Pons (tissue), 1 donor: ENCODE measurements at regions not wholly inside any gene's neighbourhood (a gene's known extent, or its start where the extent isn't known, plus 50 kb on each side); places are given as distances from the start of the nearest gene placed in this dataset.
"Not testable (repeated sequence)": the region's sequence is repeated elsewhere in the genome, so short reads cannot be mapped to it uniquely, and the experiment has no call there.

ENCODE experiments used
- DNase-seq: peaks from one replicate; pipeline ENCODE4 v3.0.0-alpha.2; 2016; ENCODE audit warnings: low spot score

DNA sequence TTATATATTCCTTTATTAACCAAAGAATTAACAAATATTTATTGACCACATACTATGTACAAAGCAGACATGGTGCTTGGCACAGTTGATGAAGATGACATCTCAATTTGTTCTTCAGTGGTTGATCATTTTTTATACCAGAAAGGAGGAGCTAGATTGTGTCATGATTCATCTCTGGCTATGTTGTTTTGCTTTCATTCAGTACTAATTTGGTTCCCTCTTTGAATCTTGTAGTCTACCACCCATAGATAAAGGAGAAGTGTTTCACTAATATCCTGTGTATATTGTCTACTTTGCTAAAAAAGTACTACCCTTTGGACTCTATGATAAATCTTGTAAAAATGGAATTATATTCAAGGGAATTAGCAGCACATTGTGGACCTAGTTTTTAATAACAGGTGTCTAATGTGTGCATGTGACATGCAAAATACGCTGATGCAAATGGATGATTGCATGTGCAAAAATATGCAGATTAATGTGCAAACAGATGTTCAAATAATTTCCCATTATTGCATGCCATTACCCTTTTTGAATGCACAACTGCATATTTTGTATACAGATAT lies 313.2 kb upstream of the ZEB2 start:
- DNase-seq, result no peak

- DNase-seq, result no peak
Observed at GRCh38 chr2:144832048-144832447, 312.1 kb upstream of the ZEB2 start.

GRCh38 chr2:144830543-144830942 lies 310.6 kb upstream of the ZEB2 start:
- DNase-seq, result no peak

DNA sequence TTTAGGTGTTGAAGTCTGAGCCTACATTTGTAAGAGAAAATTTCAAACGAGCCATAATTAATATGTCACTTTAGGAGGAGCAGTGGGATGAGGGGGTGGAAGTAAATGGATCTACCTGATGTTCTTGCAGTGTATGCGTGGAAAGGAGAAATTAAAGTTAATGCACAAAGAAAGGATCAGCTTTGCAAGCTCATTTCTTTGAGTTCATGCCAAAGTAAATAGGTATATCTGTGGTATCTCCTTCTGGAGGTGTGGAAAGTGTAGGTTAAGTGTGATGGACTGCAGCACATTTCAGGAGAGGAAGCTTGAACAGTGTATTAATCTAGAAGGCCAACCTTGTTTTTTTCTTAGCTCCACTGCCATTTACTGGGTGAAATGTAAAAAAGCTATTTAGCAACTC lies 307.5 kb upstream of the ZEB2 start:
- no peak for DNase-seq

GRCh38 chr2:144826105-144826504 lies 306.2 kb upstream of the ZEB2 start:
- DNase-seq, result no peak

GRCh38 chr2:144825331-144826020 lies 305.6 kb upstream of the ZEB2 start:
- no peak for DNase-seq

GRCh38 chr2:144824306-144825080 lies 304.6 kb upstream of the ZEB2 start:
- no peak for DNase-seq

DNA sequence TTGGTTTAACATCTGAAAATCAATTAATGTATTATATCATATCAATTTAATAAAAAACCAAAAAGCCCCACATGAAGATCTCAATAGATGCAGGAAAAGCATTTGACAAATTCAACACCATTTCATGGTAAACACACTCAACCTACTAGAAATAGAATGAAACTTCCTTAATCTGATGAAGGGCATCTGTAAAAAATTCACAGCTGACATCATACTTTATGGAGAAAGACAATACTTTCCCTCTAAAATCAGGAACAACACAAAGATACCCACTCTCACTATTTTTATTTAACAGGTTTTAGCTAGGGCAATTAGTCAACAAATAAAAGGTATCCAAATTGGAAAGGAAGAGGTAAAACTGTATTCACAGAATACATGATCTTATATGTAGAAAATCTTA lies 303.0 kb upstream of the ZEB2 start:
- no peak for DNase-seq

DNA sequence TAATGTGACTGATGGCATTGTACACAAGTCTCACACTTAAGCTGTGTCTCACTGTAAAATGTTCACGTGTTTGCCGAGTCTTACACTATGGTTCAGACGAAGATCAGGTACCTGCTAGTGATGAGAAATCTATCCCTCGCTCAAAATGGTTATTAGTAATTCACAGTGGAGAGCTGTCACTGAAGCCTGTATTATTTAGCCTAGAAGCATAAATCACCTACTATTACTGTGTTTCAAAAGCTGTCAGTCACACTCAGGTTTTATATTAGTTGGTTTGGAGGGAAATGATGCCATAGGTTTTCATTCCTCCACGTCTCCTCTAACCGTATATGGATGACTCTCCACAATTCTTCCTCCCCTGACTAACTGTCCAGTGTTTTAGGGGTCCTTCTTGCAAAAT lies 292.4 kb upstream of the ZEB2 start:
- DNase-seq, result no peak

DNA sequence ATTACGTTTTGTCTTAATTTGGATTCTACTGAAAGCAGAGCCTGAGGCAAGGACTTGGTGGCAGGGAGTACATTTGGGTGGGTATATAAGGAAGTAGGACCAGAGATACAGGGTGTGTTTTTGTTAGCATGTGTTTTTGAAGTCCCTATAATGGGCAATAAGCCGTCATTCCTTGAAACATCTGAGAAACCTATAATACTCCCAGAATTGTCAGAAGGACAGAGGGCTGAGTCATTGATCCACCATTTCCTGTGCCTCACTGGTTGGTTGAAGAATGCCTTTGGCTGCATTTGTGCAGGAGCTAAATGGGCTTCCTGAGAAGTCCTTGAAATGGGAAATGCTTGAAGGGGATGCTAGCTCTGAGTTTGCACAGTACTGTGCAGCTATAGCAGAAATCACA lies 281.8 kb upstream of the ZEB2 start:
- DNase-seq, result no peak

GRCh38 chr2:144801325-144801724 lies 281.4 kb upstream of the ZEB2 start:
- DNase-seq, result no peak

GRCh38 chr2:144798989-144799388 lies 279.1 kb upstream of the ZEB2 start:
- DNase-seq, result no peak

- DNase-seq, result no peak
Observed at GRCh38 chr2:144798034-144798433, 278.1 kb upstream of the ZEB2 start.

- DNase-seq, result no peak
Observed at GRCh38 chr2:144796936-144797335, 277.0 kb upstream of the ZEB2 start.

DNA sequence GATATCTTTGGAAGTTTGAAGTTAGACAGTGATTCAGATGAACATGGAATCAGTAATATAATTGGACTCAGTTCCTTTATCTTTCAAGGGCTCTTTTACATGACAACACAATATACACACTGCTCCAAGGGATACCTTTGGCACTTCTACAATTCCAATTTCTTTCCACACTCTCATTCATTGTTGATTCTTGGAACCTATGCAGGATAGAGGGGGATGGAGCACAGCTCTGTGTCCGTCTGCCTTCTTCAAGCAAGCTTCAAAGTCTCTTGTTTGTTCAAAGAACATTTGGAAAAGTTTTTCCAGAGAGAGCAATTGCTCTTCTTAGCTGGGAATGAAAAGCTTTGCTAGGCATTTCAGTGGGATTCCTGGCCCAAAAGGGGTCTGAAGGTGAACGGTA lies 276.2 kb upstream of the ZEB2 start:
- DNase-seq, result no peak

DNA sequence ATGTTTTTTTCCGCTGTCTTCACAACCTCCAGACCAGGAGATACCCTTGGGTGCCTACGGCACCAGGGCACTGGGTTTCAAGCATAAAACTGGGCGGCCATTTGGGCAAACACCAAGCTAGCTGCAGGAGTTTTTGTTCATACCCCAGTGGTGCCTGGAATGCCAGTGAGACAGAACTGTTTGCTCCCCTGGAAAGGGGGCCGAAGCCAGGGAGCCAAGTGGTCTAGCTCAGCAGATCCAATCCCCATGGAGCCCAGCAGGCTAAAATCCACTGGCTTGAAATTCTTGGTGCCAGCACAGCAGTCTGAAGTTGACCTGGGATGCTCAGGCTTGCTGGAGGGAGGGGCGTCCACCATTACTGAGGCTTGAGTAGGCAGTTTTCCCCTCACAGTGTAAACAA lies 265.3 kb upstream of the ZEB2 start:
- no peak for DNase-seq

DNA sequence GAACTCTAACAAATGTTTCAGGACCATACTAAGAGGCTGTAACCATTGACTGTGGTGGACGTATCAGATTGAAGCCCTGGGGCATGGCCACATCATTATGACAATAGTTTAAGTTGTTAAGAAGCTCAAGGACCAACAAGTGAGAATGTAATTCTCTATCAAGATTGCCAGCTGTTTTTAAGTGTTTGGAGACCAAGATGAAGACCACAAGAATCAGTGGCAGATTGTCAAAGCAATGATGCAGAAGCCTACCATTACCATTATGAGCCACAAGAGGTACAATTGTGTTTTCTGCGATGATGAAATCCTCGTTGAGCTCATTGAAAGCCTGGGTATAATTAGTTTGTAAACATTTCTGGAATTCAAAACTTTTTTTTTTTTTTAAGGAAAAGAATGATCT lies 261.1 kb upstream of the ZEB2 start:
- DNase-seq, result no peak

DNA sequence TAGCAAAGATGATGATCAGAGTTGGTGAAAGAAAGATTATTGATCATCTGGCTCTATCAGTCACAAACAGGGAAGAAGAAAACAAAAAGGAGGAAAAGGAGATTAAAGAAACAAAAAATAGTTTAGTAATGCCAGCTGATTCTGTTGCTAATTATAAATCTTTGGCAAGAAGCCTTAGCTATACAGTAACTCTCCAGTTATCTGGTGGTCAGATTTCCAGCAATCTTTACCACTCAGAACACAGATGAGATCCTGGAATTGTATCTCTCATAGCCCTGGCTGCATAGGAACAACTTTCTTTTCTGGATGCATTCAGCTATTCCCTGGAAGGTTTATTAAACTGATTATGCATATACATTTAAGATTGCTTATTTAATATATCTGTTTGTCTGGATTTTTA lies 256.8 kb upstream of the ZEB2 start:
- DNase-seq, result no peak

GRCh38 chr2:144774809-144775208 lies 254.9 kb upstream of the ZEB2 start:
- no peak for DNase-seq

GRCh38 chr2:144771348-144771747 lies 251.4 kb upstream of the ZEB2 start:
- DNase-seq, result peak; percentile 84

DNA sequence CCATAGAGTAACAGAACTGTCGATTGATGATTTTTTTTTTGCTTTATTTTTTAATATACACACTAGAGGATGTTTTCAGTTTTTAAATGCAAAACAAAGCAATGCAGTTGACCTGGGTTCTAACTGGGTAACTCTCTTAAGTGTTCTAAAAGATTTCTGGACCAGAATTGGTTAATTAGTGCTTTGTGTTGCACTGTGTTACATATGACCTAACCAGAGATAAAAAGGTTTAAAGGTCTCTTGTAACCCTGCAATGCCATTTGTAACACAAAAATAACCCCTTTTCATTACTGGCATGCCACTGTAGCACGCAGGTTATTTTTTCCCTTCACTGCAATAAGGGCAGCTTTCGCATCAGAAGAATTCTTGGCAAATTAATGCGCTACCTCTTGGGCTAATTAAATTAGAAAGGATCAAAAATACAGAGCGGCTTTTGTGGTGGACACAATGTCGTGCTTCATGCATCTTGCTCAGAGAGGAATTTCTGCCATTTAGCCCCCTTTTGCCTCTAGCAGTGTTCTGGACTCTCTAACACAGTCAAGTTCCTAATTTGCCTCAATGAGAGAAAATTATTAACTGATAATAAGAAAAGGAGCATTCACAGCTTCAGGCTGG lies 250.8 kb upstream of the ZEB2 start:
- peak; percentile 42 for DNase-seq

GRCh38 chr2:144760939-144761338 lies 241.0 kb upstream of the ZEB2 start:
- DNase-seq, result not testable (repeated sequence)

GRCh38 chr2:144759746-144760145 lies 239.8 kb upstream of the ZEB2 start:
- DNase-seq, result no peak
